ENCODE measurements at regions not wholly inside any gene's neighbourhood (a gene's known extent, or its start where the extent isn't known, plus 50 kb on each side); places are given as distances from the start of the nearest gene placed in this dataset.
"Not testable (repeated sequence)": the region's sequence is repeated elsewhere in the genome, so short reads cannot be mapped to it uniquely, and the experiment has no call there.

GRCh38 chr1:217140041-217140901 lies 417.0 kb upstream of the ESRRG start:
- peaks cover 10% of the 10 kb centered on the region for H3K9me3 Mint-ChIP-seq
- peaks cover 4% of the 10 kb centered on the region for H3K4me1 Mint-ChIP-seq
- H3K27ac Mint-ChIP-seq: no peak overlapping the region
- peaks cover 38% of the 10 kb centered on the region for H3K27me3 Mint-ChIP-seq
- H3K4me3 Mint-ChIP-seq: no peak overlapping the region
- H3K36me3 Mint-ChIP-seq: no peaks in the 10 kb centered on the region

- no peak overlapping the region for H3K4me3 Mint-ChIP-seq
- H3K27ac Mint-ChIP-seq: no peak overlapping the region
- H3K27me3 Mint-ChIP-seq: peaks cover 42% of the 10 kb centered on the region
- H3K36me3 Mint-ChIP-seq: no peaks in the 10 kb centered on the region
- peaks cover 4% of the 10 kb centered on the region for H3K4me1 Mint-ChIP-seq
- peaks cover 5% of the 10 kb centered on the region for H3K9me3 Mint-ChIP-seq
These were observed 416.3 kb upstream of the ESRRG start for GRCh38 chr1:217139513-217139912.

DNA sequence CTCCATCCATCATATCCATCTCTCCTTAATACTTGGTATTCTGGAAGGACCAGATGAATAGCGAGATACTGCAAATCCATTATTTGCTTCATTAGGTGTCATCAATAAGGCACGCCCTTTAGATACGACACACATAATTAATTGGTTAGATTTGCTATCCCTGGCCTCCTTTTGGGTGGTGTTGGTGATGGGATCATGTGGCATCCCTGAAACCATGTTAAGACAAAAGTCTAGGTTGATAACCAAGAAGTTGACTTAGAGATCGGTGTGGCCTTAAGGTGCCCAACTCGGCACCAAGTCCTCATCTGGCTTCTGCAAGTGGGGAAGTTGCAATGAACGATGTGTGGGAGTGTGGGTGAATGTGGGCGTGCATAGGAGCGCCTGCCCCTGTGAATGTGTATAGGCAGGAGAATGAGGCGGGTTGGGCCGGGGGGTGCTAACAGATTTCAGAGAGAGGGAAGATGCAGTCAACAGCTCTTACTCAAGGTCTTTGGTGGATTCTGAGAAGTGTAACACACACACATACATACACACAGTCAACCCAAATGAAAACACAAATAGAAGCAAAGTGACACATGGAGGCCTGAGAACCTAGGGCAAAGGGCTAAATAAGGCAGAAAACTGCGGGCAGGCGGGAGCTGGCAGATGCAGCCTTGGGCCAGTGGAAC lies 415.7 kb upstream of the ESRRG start:
- H3K27ac Mint-ChIP-seq: no peak overlapping the region
- H3K4me1 Mint-ChIP-seq: peaks cover 4% of the 10 kb centered on the region
- no peak overlapping the region for H3K4me3 Mint-ChIP-seq
- H3K36me3 Mint-ChIP-seq: no peaks in the 10 kb centered on the region
- peaks cover 46% of the 10 kb centered on the region for H3K27me3 Mint-ChIP-seq
- peaks cover 5% of the 10 kb centered on the region for H3K9me3 Mint-ChIP-seq

DNA sequence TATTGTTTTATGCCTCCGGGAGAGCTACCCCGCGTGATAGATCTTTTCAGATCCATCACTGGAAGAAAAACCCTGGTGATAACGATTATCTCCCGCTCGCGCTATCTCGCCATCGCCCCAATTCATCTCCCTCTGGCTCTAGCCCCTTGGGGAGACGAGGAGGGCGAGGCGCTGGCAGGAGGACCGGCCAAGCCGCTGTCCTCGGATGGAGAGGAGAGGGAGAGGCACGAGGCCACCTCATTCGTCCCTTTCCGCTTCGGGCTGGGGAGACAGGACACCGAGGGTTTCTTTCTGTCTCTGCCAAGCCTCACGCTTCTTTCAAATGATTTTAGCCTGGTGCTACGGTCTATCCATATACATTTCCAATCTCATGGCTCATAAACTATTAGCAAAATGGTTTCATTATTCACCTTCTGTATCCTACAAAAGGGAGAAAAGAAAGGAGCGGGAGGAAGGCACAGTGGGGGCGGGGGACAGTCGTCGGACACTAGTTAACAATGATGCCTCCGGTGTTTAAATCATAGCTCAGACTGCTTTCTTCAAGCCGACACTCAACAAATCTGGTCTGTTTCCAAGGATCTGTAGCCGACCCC lies 415.0 kb upstream of the ESRRG start:
- H3K27me3 Mint-ChIP-seq: peaks cover 50% of the 10 kb centered on the region

DNA sequence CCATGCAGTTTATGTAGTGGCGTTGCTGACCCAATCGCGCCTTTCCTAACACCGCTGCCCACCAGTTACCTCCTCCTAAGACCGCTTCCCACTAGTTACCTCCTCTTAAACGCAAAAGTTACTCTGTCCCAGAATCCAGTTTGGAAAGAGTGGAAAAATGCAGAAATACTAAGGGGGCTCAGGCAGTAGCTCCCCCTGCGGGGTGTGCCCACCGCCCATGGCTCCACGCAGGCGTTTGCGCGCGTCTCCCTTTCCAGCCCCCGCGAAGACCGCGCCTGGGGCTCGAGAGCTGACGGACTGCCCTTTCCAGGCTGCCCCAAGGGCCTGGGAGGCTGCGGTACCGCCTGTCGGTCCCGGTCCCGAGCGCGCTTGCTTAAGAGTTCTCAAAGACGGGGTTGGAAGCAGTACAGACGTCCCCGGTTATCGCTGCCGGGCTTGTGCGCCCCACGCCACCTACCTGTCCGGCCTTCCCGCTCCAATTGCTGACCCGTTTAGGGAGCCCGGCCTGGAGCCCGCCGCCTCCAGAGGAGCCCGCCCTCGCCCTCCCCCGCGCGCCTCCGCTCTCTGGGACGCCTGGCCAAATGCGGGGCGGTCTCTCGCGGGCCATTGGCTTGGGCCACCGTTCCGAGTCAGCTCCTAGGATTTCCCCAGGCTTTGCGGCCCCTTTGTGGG lies 414.1 kb upstream of the ESRRG start:
- Mint-ChIP-seq H3K4me1 (peaks cover 4% of the 10 kb centered on the region), H3K27me3 (peaks cover 58% of the 10 kb centered on the region), H3K27ac (no peak overlapping the region), H3K9me3 (peaks cover 5% of the 10 kb centered on the region), H3K36me3 (no peaks in the 10 kb centered on the region), H3K4me3 (no peak overlapping the region)

More for the DNA sequence above, 415.0 kb upstream of the ESRRG start:
- no peaks in the 10 kb centered on the region for H3K36me3 Mint-ChIP-seq
- no peak overlapping the region for H3K27ac Mint-ChIP-seq
- peaks cover 4% of the 10 kb centered on the region for H3K4me1 Mint-ChIP-seq
- H3K4me3 Mint-ChIP-seq: no peak overlapping the region
- H3K9me3 Mint-ChIP-seq: peaks cover 5% of the 10 kb centered on the region

GRCh38 chr1:217136895-217137205 lies 413.6 kb upstream of the ESRRG start:
- no peaks in the 10 kb centered on the region for H3K36me3 Mint-ChIP-seq
- H3K27ac Mint-ChIP-seq: no peak overlapping the region
- no peak overlapping the region for H3K4me3 Mint-ChIP-seq
- H3K9me3 Mint-ChIP-seq: peaks cover 5% of the 10 kb centered on the region
- peaks cover 59% of the 10 kb centered on the region for H3K27me3 Mint-ChIP-seq
- peaks cover 4% of the 10 kb centered on the region for H3K4me1 Mint-ChIP-seq

DNA sequence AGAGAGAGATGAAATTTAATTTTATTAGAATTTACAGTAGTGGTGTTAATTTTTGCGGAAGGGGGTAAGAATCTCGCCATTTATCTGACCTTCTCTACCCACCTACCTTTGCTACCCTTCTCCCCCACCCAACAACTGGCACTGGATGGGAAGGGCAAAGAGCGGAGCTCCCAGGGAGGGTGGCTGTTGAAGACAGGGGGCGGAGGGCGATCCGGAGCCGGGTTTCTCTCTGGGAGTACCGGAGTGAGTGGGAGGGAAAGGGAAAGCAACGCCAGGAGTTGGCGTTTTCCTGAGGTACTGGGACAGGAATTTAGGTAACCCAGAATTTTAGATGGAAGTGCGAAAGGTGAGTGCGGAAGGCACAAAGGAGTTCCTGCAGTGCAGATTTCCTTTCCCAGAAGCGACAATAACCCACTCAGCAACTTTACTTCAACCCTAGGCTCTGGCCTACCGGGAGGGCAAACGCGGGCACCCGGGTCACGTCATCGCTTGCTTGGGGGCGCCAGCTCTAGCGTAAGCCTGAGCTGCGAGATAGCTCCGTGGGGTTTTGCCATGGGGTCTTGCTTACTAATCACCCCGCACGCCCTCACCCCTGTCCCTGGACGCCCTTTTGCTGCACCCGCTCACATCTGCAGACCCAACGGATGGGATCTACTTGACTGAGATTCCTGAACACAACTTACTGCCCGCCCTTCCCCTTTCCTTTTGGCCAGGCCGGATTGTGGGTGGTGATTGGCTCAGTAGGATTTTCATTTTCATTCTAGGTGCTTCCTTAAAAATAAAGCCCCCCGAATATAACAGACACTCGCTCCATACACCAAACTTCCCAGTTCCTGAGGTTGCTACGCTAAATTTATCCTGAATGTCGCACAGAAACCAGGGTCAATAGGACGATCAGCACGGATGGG lies 413.0 kb upstream of the ESRRG start:
- Mint-ChIP-seq H3K27ac (no peak overlapping the region), H3K9me3 (peaks cover 8% of the 10 kb centered on the region), H3K27me3 (peaks cover 59% of the 10 kb centered on the region), H3K36me3 (no peaks in the 10 kb centered on the region), H3K4me1 (peaks cover 4% of the 10 kb centered on the region), H3K4me3 (no peak overlapping the region)

DNA sequence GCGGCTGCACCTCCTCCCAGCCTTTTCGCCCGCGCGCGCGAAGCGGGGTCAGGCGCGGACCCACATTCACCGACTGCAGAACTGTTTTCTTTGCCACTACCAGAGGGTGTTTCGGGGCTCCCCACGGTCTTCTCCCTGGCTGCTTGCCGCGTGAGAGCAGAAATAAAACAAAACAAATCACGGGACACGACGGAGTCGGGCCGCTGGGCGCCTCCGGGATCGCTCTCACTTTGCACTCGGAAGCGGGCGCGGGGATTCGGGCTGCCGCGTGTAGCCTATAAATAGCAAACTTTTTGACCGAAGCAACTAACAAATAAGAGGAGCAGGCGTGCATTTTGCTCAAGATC lies 412.3 kb upstream of the ESRRG start:
- peaks cover 4% of the 10 kb centered on the region for H3K4me1 Mint-ChIP-seq
- peaks cover 55% of the 10 kb centered on the region for H3K27me3 Mint-ChIP-seq
- H3K4me3 Mint-ChIP-seq: no peak overlapping the region
- H3K9me3 Mint-ChIP-seq: peaks cover 4% of the 10 kb centered on the region
- no peaks in the 10 kb centered on the region for H3K36me3 Mint-ChIP-seq
- H3K27ac Mint-ChIP-seq: no peak overlapping the region

GRCh38 chr1:217134857-217135568 lies 411.8 kb upstream of the ESRRG start:
- Mint-ChIP-seq H3K4me3 (no peak overlapping the region), H3K4me1 (peaks cover 4% of the 10 kb centered on the region), H3K27me3 (peaks cover 55% of the 10 kb centered on the region), H3K27ac (no peak overlapping the region), H3K36me3 (no peaks in the 10 kb centered on the region), H3K9me3 (peaks cover 4% of the 10 kb centered on the region)

- no peaks in the 10 kb centered on the region for H3K36me3 Mint-ChIP-seq
- H3K27ac Mint-ChIP-seq: no peak overlapping the region
- H3K4me1 Mint-ChIP-seq: peaks cover 4% of the 10 kb centered on the region
- peaks cover 9% of the 10 kb centered on the region for H3K9me3 Mint-ChIP-seq
- H3K27me3 Mint-ChIP-seq: peaks cover 55% of the 10 kb centered on the region
- H3K4me3 Mint-ChIP-seq: no peak overlapping the region
These were observed 411.0 kb upstream of the ESRRG start for GRCh38 chr1:217133958-217134856.

DNA sequence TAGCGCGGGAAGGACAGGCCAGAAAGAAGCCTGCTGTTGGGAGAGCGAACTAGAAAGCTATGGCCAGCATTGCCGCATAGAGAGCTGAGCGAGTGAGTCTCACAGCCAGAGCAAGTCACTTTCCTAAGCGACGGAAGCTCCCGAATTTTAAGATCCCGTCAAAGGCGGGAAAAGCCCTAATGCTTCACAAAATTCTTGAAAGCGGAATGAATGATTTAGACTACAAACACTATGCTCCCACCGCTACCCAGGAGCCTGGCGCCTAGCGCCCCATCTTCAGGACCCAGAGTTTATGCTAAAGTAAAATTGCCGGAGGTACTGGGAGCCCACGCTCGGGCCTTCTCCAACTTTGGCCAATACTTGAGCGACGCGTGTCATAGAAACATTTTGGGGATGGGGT lies 409.9 kb upstream of the ESRRG start:
- Mint-ChIP-seq H3K36me3 (no peaks in the 10 kb centered on the region), H3K27ac (no peak overlapping the region), H3K4me1 (peaks cover 4% of the 10 kb centered on the region), H3K4me3 (no peak overlapping the region), H3K9me3 (peaks cover 9% of the 10 kb centered on the region), H3K27me3 (peaks cover 45% of the 10 kb centered on the region)

DNA sequence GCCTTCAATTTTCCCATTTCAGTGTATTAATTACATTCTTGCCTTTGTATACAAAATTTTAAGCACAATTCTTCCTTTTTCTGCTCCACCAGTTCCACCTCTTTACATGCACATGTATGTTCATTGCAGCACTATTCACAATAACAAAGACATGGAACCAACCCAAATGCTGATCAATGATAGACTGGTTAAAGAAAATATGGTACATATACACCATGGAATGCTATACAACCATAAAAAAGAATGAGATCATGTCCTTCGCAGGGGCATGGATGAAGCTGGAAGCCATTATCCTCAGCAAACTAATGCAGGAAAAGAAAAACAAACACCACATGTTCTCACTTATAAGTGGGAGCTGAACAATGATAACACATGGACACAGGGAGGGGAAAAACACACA lies 400.1 kb upstream of the ESRRG start:
- not testable (repeated sequence) for H3K36me3 Mint-ChIP-seq, H3K4me1 Mint-ChIP-seq, H3K27me3 Mint-ChIP-seq, H3K27ac Mint-ChIP-seq, H3K4me3 Mint-ChIP-seq
- peaks cover 14% of the 10 kb centered on the region for H3K9me3 Mint-ChIP-seq

DNA sequence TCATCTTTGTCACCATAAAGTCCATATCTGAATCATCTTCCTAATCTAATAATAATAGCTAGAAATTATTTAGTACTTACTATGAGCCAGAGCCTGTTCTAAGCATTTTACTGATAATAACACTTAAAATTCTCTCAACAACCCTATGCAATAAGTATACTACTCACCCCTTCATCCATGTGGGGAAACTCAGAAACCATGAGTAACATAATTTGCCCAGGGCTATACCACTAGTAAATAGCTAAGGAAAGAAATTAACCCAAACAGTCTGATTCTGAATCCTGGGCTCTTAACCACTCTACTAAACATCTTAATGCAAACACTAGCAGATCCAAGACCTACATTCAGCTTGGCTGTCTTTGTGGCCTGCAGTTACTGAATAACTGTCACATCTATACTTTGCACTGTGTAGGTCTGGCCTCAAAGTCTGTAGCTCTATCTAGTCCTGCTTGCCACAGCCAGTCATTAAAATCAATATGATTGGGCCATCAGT lies 394.8 kb upstream of the ESRRG start:
- Mint-ChIP-seq H3K4me1 (no peaks in the 10 kb centered on the region), H3K4me3 (no peak overlapping the region), H3K36me3 (no peaks in the 10 kb centered on the region), H3K27ac (no peak overlapping the region), H3K9me3 (peaks cover 22% of the 10 kb centered on the region), H3K27me3 (no peaks in the 10 kb centered on the region)
